ENCODE measurements at regions not wholly inside any gene's neighbourhood (a gene's known extent, or its start where the extent isn't known, plus 50 kb on each side); places are given as distances from the start of the nearest gene placed in this dataset.

DNA sequence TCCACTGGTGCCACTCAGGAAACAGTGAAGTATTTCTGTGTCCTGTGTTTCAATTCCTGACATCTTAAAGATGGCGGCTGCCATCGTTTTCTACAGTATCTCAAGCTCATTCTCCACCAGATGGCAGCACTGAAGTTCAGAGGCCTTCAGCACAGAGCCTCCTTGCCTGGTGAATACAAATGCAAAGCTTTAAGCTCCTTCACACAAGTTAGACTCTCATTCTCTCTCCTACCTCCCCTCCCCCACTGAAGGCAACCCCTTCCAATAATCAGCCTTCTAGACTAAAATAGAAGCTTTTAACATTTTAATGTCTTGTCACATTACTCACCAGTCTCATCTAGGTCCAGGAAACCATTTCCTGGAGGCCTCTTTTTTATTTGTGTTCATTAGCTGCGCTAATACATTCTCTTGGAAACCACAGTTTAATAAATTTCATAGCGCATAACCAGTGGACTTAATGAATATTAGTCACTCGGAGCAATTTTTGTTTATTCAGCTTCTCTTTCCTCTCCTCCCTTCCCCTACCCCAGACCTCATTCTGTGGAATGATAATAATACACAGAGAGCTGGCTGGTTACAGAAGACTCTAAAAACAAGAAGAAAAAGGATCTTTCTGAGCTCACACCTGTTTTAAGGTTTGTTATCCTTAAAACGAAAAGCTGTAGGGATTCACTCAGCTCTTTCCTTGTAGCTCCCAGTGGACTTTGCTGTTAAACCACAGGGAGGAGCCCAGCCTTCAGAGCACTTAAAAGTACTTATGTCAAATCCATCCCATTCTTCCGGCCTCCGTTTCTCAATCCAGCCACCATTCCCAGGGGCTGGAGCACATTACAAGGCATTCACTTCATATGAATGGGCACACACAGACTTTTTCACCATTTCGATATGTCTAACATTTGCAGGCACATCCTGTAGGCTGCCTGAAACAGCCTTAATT is 384.9 kb downstream of the HLX start:
- no peak overlapping the region for H3K4me3 ChIP-seq (ENCODE audit: low read depth, low read length)
- DNase-seq (ENCODE audit: low read depth): peak; percentile 40
- TF ChIP-seq, protein P1, sequence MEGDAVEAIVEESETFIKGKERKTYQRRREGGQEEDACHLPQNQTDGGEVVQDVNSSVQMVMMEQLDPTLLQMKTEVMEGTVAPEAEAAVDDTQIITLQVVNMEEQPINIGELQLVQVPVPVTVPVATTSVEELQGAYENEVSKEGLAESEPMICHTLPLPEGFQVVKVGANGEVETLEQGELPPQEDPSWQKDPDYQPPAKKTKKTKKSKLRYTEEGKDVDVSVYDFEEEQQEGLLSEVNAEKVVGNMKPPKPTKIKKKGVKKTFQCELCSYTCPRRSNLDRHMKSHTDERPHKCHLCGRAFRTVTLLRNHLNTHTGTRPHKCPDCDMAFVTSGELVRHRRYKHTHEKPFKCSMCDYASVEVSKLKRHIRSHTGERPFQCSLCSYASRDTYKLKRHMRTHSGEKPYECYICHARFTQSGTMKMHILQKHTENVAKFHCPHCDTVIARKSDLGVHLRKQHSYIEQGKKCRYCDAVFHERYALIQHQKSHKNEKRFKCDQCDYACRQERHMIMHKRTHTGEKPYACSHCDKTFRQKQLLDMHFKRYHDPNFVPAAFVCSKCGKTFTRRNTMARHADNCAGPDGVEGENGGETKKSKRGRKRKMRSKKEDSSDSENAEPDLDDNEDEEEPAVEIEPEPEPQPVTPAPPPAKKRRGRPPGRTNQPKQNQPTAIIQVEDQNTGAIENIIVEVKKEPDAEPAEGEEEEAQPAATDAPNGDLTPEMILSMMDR (IDR thresholded peaks at IDR 0.05; ENCODE audit: low read depth, low read length, missing control alignments): peak; percentile 54

DNA sequence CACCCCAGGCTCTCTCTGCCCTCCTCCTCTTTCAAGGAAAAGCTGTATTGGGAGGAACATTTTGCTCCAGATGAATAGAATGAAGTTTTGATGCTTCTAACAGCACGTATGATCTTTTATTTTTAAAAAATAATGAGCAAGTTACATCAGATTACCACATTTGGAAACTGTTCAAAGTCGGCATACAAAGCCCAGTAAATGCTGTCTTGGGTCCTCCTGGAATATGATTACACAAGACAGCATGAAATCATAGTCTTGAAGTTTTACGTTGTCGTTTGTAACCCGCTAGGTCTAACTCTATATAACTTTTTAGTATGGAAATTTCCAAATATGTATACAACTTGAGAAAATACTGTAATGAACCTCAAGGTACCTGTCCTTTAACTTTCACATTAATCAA is 385.6 kb downstream of the HLX start:
- H3K4me3 ChIP-seq (ENCODE audit: low read depth, low read length): no peak overlapping the region
- DNase-seq (ENCODE audit: low read depth): no peak
- TF ChIP-seq, protein P1 (IDR thresholded peaks at IDR 0.05; ENCODE audit: low read depth, low read length, missing control alignments): no peak

DNA sequence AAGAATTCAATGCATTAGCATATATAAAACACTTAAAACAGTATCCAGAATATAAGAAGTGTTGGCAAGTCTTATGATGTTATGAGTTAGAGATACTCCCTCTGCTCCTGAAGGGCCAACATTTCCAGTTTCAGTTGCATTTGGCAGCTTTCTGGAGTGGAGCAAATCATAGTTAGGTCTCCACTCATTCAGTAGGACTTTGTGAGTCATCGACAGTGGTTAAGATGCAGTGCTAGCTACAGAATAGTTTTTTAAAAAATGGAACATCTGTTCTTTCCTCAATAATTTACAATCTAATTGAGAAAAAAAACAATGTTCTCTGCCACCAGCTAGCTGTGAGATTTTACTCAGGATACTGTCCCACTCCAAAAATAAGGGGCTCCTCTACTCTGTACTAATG is 389.1 kb downstream of the HLX start:
- no peak for DNase-seq (ENCODE audit: low read depth)
- H3K4me3 ChIP-seq (ENCODE audit: low read depth, low read length): no peak overlapping the region
- TF ChIP-seq, protein P1 (IDR thresholded peaks at IDR 0.05; ENCODE audit: low read depth, low read length, missing control alignments): no peak

DNA sequence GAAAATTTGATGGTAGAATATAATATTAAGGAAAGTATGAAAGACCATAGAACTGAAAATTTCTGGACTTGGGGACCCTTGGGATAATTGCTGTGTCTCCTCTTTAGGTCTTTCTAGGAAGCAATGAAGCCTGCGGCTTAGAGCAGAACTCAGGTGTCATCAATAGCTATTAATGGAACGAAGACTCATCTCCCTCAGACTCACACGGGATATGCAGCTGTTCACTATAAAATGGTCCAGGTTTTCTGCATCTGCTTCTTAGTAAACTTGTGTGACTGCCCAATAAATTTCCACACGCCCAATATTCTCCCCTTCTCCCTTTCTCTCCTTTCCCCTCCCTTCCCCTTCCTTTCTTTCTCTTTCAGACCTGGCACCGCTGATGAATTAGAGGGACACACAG is 392.5 kb downstream of the HLX start:
- H3K4me3 ChIP-seq (ENCODE audit: low read depth, low read length): no peak overlapping the region
- no peak for DNase-seq (ENCODE audit: low read depth)
- TF ChIP-seq, protein P1 (IDR thresholded peaks at IDR 0.05; ENCODE audit: low read depth, low read length, missing control alignments): no peak

DNA sequence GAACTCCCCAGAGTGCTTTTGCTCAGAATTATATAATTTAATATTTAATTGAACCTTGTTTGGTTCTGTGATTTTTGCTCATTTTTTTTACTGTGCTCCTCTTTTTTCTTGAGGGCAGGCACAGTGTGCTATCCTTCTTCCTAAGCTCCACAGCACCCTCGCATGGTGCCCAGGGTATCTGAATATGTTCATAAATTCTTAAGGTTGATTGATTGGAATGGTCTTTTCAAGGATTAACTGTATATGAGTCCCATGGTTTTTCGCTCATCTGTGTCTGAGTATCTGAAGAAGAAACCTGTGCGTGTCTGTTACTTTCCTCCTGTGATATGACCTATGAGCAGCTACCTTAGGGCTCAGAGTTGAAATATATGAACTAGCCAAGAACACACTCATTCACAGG is 393.7 kb downstream of the HLX start:
- H3K4me3 ChIP-seq (ENCODE audit: low read depth, low read length): no peak overlapping the region
- DNase-seq (ENCODE audit: low read depth): no peak
- TF ChIP-seq, protein P1 (IDR thresholded peaks at IDR 0.05; ENCODE audit: low read depth, low read length, missing control alignments): peak; percentile 3

DNA sequence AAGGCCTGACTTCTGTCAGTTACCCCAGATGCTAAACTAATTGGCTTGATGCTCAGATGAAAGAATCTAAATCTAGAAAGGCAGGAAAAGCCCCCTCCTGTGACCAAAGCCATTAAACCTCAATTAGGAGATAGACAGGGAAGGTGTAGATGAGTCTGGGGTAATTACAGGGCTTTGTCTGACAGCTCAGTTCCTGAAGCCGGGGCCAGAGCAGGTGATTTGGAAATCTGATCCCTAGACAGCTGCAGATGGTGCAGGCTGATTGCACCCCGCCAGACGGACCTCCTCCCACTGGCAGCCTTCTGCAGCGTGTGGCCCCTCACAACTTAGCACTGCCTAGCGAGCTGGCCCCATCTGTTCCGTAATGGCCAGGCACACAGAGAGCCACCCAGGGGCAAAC is 395.1 kb downstream of the HLX start:
- TF ChIP-seq, protein P1 (IDR thresholded peaks at IDR 0.05; ENCODE audit: low read depth, low read length, missing control alignments): no peak
- DNase-seq (ENCODE audit: low read depth): no peak
- no peak overlapping the region for H3K4me3 ChIP-seq (ENCODE audit: low read depth, low read length)
